SIG-M5 treated with dmso at 0.1 percent for 504 hours (cell line): ENCODE measurements at regions not wholly inside any gene's neighbourhood (a gene's known extent, or its start where the extent isn't known, plus 50 kb on each side); places are given as distances from the start of the nearest gene placed in this dataset.
"Not testable (repeated sequence)": the region's sequence is repeated elsewhere in the genome, so short reads cannot be mapped to it uniquely, and the experiment has no call there.

ENCODE experiments used
- DNase-seq: peaks from one replicate; lab custom pipeline; 2025; ENCODE audit not compliant: unreplicated experiment; lab: John Stamatoyannopoulos, UW

GRCh38 chr20:26218301-26218700 lies 521.6 kb upstream of the ZNF337 start:
- no peak for DNase-seq

GRCh38 chr20:26216025-26216424 lies 519.4 kb upstream of the ZNF337 start:
- no peak for DNase-seq

- no peak for DNase-seq
Measured at GRCh38 chr20:26214991-26215390, 518.3 kb upstream of the ZNF337 start.

- no peak for DNase-seq
Measured at GRCh38 chr20:26209171-26209941, 512.7 kb upstream of the ZNF337 start.

GRCh38 chr20:26208296-26209091 lies 511.8 kb upstream of the ZNF337 start:
- DNase-seq = no peak

GRCh38 chr20:26207967-26208295 lies 511.3 kb upstream of the ZNF337 start:
- DNase-seq = not testable (repeated sequence)

GRCh38 chr20:26207237-26207966 lies 510.7 kb upstream of the ZNF337 start:
- no peak for DNase-seq

GRCh38 chr20:26205350-26205749 lies 508.7 kb upstream of the ZNF337 start:
- no peak for DNase-seq

- DNase-seq = not testable (repeated sequence)
Measured at GRCh38 chr20:26201026-26201425, 504.4 kb upstream of the ZNF337 start.

- DNase-seq = not testable (repeated sequence)
Measured at GRCh38 chr20:26187329-26187728, 490.7 kb upstream of the ZNF337 start.

GRCh38 chr20:26183720-26184119 lies 487.1 kb upstream of the ZNF337 start:
- DNase-seq = not testable (repeated sequence)

GRCh38 chr20:26181364-26181763 lies 484.7 kb upstream of the ZNF337 start:
- DNase-seq = not testable (repeated sequence)

- DNase-seq = not testable (repeated sequence)
Measured at GRCh38 chr20:26171875-26172274, 475.2 kb upstream of the ZNF337 start.

GRCh38 chr20:26169506-26169905 lies 472.9 kb upstream of the ZNF337 start:
- DNase-seq = no peak

GRCh38 chr20:26167499-26167898 lies 470.8 kb upstream of the ZNF337 start:
- DNase-seq = no peak

- no peak for DNase-seq
Measured at GRCh38 chr20:26163890-26164289, 467.2 kb upstream of the ZNF337 start.

GRCh38 chr20:26163151-26163550 lies 466.5 kb upstream of the ZNF337 start:
- DNase-seq = not testable (repeated sequence)

GRCh38 chr20:26161741-26162140 lies 465.1 kb upstream of the ZNF337 start:
- not testable (repeated sequence) for DNase-seq

- DNase-seq = not testable (repeated sequence)
Measured at GRCh38 chr20:26160916-26161315, 464.3 kb upstream of the ZNF337 start.

- DNase-seq = no peak
Measured at GRCh38 chr20:26154224-26154623, 457.6 kb upstream of the ZNF337 start.

GRCh38 chr20:26135325-26136110 lies 438.9 kb upstream of the ZNF337 start:
- DNase-seq = no peak
